ENCODE measurements at regions not wholly inside any gene's neighbourhood (a gene's known extent, or its start where the extent isn't known, plus 50 kb on each side); places are given as distances from the start of the nearest gene placed in this dataset.
A peak's percentile ranks its signal among the peaks of the same experiment; 100 is the strongest.

GRCh38 chr20:11281768-11282167 is 608.0 kb upstream of the JAG1 start:
- no peak overlapping the region for H3K27ac ChIP-seq
- no peaks in the 10 kb centered on the region for H3K79me2 ChIP-seq (ENCODE audit: low read depth)
- no peak for TF ChIP-seq CTCF (IDR thresholded peaks at IDR 0.05)
- TF ChIP-seq EZH2phosphoT487 (IDR thresholded peaks at IDR 0.05) = no peak
- no peak for TF ChIP-seq EZH2 (IDR thresholded peaks at IDR 0.05)
- no peak for DNase-seq (ENCODE audit: low spot score)
- no peak overlapping the region for H2AFZ ChIP-seq (replicated peaks)
- no peaks in the 10 kb centered on the region for H3K36me3 ChIP-seq
- H3K4me1 ChIP-seq = no peaks in the 10 kb centered on the region
- Mint-ChIP-seq H3K27ac (no peak overlapping the region), H3K4me1 (no peaks in the 10 kb centered on the region), H3K27me3 (ENCODE audit: insufficient read depth, low read depth) (no peaks in the 10 kb centered on the region), H3K9me3 (peaks cover 3% of the 10 kb centered on the region), H3K36me3 (no peaks in the 10 kb centered on the region), H3K4me3 (no peak overlapping the region)
- no peak overlapping the region for H3K9ac ChIP-seq
- H3K9me3 ChIP-seq (ENCODE audit: low read depth) = no peaks in the 10 kb centered on the region
- H3K4me3 ChIP-seq = no peak overlapping the region
- H3K4me2 ChIP-seq = no peak overlapping the region
- no peaks in the 10 kb centered on the region for H3K27me3 ChIP-seq
- H3F3A ChIP-seq (ENCODE audit: low read depth) = no peaks in the 10 kb centered on the region
- H4K20me1 ChIP-seq (ENCODE audit: low read depth) = no peaks in the 10 kb centered on the region

- H3K4me1 ChIP-seq = no peaks in the 10 kb centered on the region
- no peaks in the 10 kb centered on the region for H4K20me1 ChIP-seq (ENCODE audit: low read depth)
- H3K27me3 Mint-ChIP-seq (ENCODE audit: insufficient read depth, low read depth) = peaks cover 2% of the 10 kb centered on the region
- H3K27ac ChIP-seq = no peak overlapping the region
- no peaks in the 10 kb centered on the region for H3K36me3 Mint-ChIP-seq
- H3K79me2 ChIP-seq (ENCODE audit: low read depth) = no peaks in the 10 kb centered on the region
- TF ChIP-seq EZH2 (IDR thresholded peaks at IDR 0.05) (no peak), CTCF (IDR thresholded peaks at IDR 0.05) (no peak), EZH2phosphoT487 (IDR thresholded peaks at IDR 0.05) (no peak)
- peak overlapping the region; percentile 69 for H2AFZ ChIP-seq (replicated peaks)
- H3K9ac ChIP-seq = no peak overlapping the region
- no peaks in the 10 kb centered on the region for H3K27me3 ChIP-seq
- no peaks in the 10 kb centered on the region for H3K36me3 ChIP-seq
- H3K4me2 ChIP-seq = no peak overlapping the region
- H3K4me3 ChIP-seq = no peak overlapping the region
- H3K4me1 Mint-ChIP-seq = no peaks in the 10 kb centered on the region
- no peak overlapping the region for H3K27ac Mint-ChIP-seq
- H3K9me3 ChIP-seq (ENCODE audit: low read depth) = no peaks in the 10 kb centered on the region
- H3F3A ChIP-seq (ENCODE audit: low read depth) = no peaks in the 10 kb centered on the region
- DNase-seq (ENCODE audit: low spot score) = no peak
- peaks cover 1% of the 10 kb centered on the region for H3K9me3 Mint-ChIP-seq
- no peak overlapping the region for H3K4me3 Mint-ChIP-seq
These were observed 613.3 kb upstream of the JAG1 start for GRCh38 chr20:11287126-11287525.

- no peak overlapping the region for H3K27ac ChIP-seq
- H3K4me1 ChIP-seq = peaks cover 20% of the 10 kb centered on the region
- Mint-ChIP-seq H3K27me3 (ENCODE audit: insufficient read depth, low read depth) (peaks cover 2% of the 10 kb centered on the region), H3K4me3 (no peak overlapping the region), H3K36me3 (no peaks in the 10 kb centered on the region), H3K9me3 (peaks cover 7% of the 10 kb centered on the region), H3K27ac (no peak overlapping the region), H3K4me1 (peaks cover 6% of the 10 kb centered on the region)
- no peak overlapping the region for H2AFZ ChIP-seq (replicated peaks)
- DNase-seq (ENCODE audit: low spot score) = no peak
- no peak overlapping the region for H3K9ac ChIP-seq
- no peak for TF ChIP-seq CTCF (IDR thresholded peaks at IDR 0.05)
- no peak for TF ChIP-seq EZH2phosphoT487 (IDR thresholded peaks at IDR 0.05)
- no peak for TF ChIP-seq EZH2 (IDR thresholded peaks at IDR 0.05)
- peak overlapping the region; percentile 14 for H3K4me2 ChIP-seq
- H3F3A ChIP-seq (ENCODE audit: low read depth) = peaks cover 5% of the 10 kb centered on the region
- no peak overlapping the region for H3K4me3 ChIP-seq
- H4K20me1 ChIP-seq (ENCODE audit: low read depth) = no peaks in the 10 kb centered on the region
- H3K27me3 ChIP-seq = no peaks in the 10 kb centered on the region
- H3K79me2 ChIP-seq (ENCODE audit: low read depth) = no peaks in the 10 kb centered on the region
- no peaks in the 10 kb centered on the region for H3K36me3 ChIP-seq
- H3K9me3 ChIP-seq (ENCODE audit: low read depth) = no peaks in the 10 kb centered on the region
These were observed 621.5 kb upstream of the BTBD3 start for GRCh38 chr20:11296221-11296620.
